GM23338 (cell line): ENCODE measurements at regions not wholly inside any gene's neighbourhood (a gene's known extent, or its start where the extent isn't known, plus 50 kb on each side); places are given as distances from the start of the nearest gene placed in this dataset.

Source experiments
- ATAC-seq: fragments of 200-7000 bp; cut with Tn5 transposase; 3 replicates; pipeline ENCODE4 v1.9.1; 2020
- DNase-seq: peaks from one replicate; pipeline ENCODE4 v3.0.0-alpha.2; 2015; ENCODE audit warnings: low spot score
- H2AFZ ChIP-seq: fragments of 200-600 bp; sonication (generic); 2 replicates; pipeline ENCODE4 v1.8.0; 2016; ENCODE audit warnings: antibody characterized with exemption, mild to moderate bottlenecking, moderate library complexity
- H3F3A ChIP-seq: fragments of 200-600 bp; sonication (generic); replicated peaks from 2 replicates; pipeline ENCODE4 v1.8.0; 2017; ENCODE audit warnings: antibody characterized with exemption, mixed run types, low read depth
- H3K27ac ChIP-seq: fragments of 200-600 bp; sonication (generic); 2 replicates; pipeline ENCODE4 v1.6.1; 2016; ENCODE audit warnings: low read depth
- H3K27me3 ChIP-seq: fragments of 200-600 bp; sonication (generic); 2 replicates; pipeline ENCODE4 v1.8.0; 2016; ENCODE audit warnings: mild to moderate bottlenecking, mixed run types, moderate library complexity; ENCODE audit not compliant: insufficient read depth
- H3K36me3 ChIP-seq: fragments of 200-600 bp; sonication (generic); 2 replicates; pipeline ENCODE4 v1.8.0; 2016; ENCODE audit warnings: mild to moderate bottlenecking; ENCODE audit not compliant: insufficient read depth
- H3K4me1 ChIP-seq: fragments of 200-600 bp; sonication (generic); 2 replicates; pipeline ENCODE4 v1.8.0; 2016; ENCODE audit warnings: mild to moderate bottlenecking, moderate library complexity; ENCODE audit not compliant: insufficient read depth
- H3K4me2 ChIP-seq: fragments of 200-600 bp; sonication (generic); 2 replicates; pipeline ENCODE4 v1.7.1; 2017; ENCODE audit warnings: mixed run types
- H3K4me3 ChIP-seq: fragments of 200-600 bp; sonication (generic); 2 replicates; pipeline ENCODE4 v1.6.1; 2016; ENCODE audit warnings: mixed run types
- H3K79me2 ChIP-seq: fragments of 200-600 bp; sonication (generic); replicated peaks from 2 replicates; pipeline ENCODE4 v1.8.0; 2017; ENCODE audit warnings: mild to moderate bottlenecking; ENCODE audit not compliant: insufficient read depth
- H3K9me2 ChIP-seq: fragments of 200-600 bp; sonication (generic); 2 replicates; pipeline ENCODE4 v1.8.0; 2017; ENCODE audit not compliant: insufficient read depth
- H4K20me1 ChIP-seq: fragments of 200-600 bp; sonication (generic); replicated peaks from 2 replicates; pipeline ENCODE4 v1.8.0; 2017; ENCODE audit warnings: mild to moderate bottlenecking; ENCODE audit not compliant: insufficient read depth
- H3K27ac Mint-ChIP-seq: 2 replicates; pipeline ENCODE4 v1.8.0; 2020; ENCODE audit warnings: inconsistent platforms, mild to moderate bottlenecking, moderate library complexity, mixed read lengths
- H3K27me3 Mint-ChIP-seq: 3 replicates; pipeline ENCODE4 v1.8.0; 2022; ENCODE audit warnings: low read depth, mild to moderate bottlenecking, moderate library complexity, mixed read lengths, inconsistent platforms; ENCODE audit not compliant: insufficient read depth, poor library complexity
- H3K36me3 Mint-ChIP-seq: 3 replicates; pipeline ENCODE4 v1.8.0; 2021; ENCODE audit warnings: low read depth, mild to moderate bottlenecking, inconsistent platforms, moderate library complexity, mixed read lengths
- H3K4me1 Mint-ChIP-seq: 3 replicates; pipeline ENCODE4 v1.8.0; 2020; ENCODE audit warnings: mild to moderate bottlenecking, inconsistent platforms, mixed read lengths
- H3K4me3 Mint-ChIP-seq: 3 replicates; pipeline ENCODE4 v1.8.0; 2021; ENCODE audit warnings: moderate library complexity, mild to moderate bottlenecking, inconsistent platforms, mixed read lengths
- H3K9me3 Mint-ChIP-seq: 3 replicates; pipeline ENCODE4 v1.8.0; 2020; ENCODE audit warnings: moderate library complexity, mild to moderate bottlenecking, inconsistent platforms, mixed read lengths
- CREB1 ChIP-seq: fragments of 250-450 bp; sonication (Bioruptor Pico); IDR thresholded peaks from 2 replicates; pipeline ENCODE4 v1.5.0; 2020; ENCODE audit warnings: low read depth, mild to moderate bottlenecking, moderate library complexity
- CTCF ChIP-seq, 2 experiments: fragments of 200-600 bp in 1 of 2; sonication (generic) in 1 of 2; conservative IDR thresholded peaks; 2 replicates each; pipeline versions ENCODE4 v1.5.1 to v1.6.1; 2016 to 2017; ENCODE audit warnings: antibody characterized with exemption in 2 of 2, low read depth in 2 of 2, mild to moderate bottlenecking in 2 of 2, moderate library complexity in 1 of 2
- ETS1 ChIP-seq: IDR thresholded peaks from 2 replicates; pipeline ENCODE4 v1.6.1; 2016; ENCODE audit warnings: antibody characterized with exemption
- EZH2 ChIP-seq: fragments of 200-600 bp; sonication (generic); IDR thresholded peaks from one replicate; pipeline ENCODE4 v1.8.0; 2017; ENCODE audit warnings: antibody characterized with exemption, mild to moderate bottlenecking, low read depth; ENCODE audit not compliant: unreplicated experiment
- EZH2phosphoT487 ChIP-seq: fragments of 200-600 bp; sonication (generic); IDR thresholded peaks from one replicate; pipeline ENCODE4 v1.8.1; 2018; ENCODE audit warnings: antibody characterized with exemption; ENCODE audit not compliant: unreplicated experiment
- JUNB ChIP-seq: IDR thresholded peaks from one replicate; pipeline ENCODE4 v1.6.1; 2016; ENCODE audit warnings: antibody characterized with exemption; ENCODE audit not compliant: unreplicated experiment
- NANOG ChIP-seq: IDR thresholded peaks from 2 replicates; pipeline ENCODE4 v1.6.1; 2016; ENCODE audit warnings: antibody characterized with exemption, borderline replicate concordance
- REST ChIP-seq: IDR thresholded peaks from one replicate; pipeline ENCODE4 v1.6.1; 2018; ENCODE audit warnings: antibody characterized with exemption; ENCODE audit not compliant: unreplicated experiment
- STAT1 ChIP-seq: IDR thresholded peaks from one replicate; pipeline ENCODE4 v1.6.1; 2016; ENCODE audit warnings: antibody characterized with exemption; ENCODE audit not compliant: unreplicated experiment
- ZNF114 ChIP-seq: fragments of 250-450 bp; sonication (Bioruptor Pico); IDR thresholded peaks from 2 replicates; pipeline ENCODE4 v1.5.0; 2020; ENCODE audit warnings: mild to moderate bottlenecking, moderate library complexity
- ZNF331 ChIP-seq: fragments of 250-450 bp; sonication (Bioruptor Pico); IDR thresholded peaks from 2 replicates; pipeline ENCODE4 v1.5.0; 2020; ENCODE audit warnings: low read depth, mild to moderate bottlenecking, moderate library complexity
- ZNF462 ChIP-seq: fragments of 250-450 bp; sonication (Bioruptor Pico); IDR thresholded peaks from 2 replicates; pipeline ENCODE4 v1.5.0; 2020; ENCODE audit warnings: mild to moderate bottlenecking, moderate library complexity

- no peaks in the 10 kb centered on the region for H3K27me3 ChIP-seq
- H3K36me3 ChIP-seq, result no peaks in the 10 kb centered on the region; the same call in 1 of the 2 replicates
- H2AFZ ChIP-seq, result no peak overlapping the region
- H3K79me2 ChIP-seq, result no peaks in the 10 kb centered on the region
- 0 out of 2 replicates have a peak, but pooled peaks cover 15% of the 10 kb centered on the region for H3K9me2 ChIP-seq
- Mint-ChIP-seq H3K4me1 (peaks cover 10% of the 10 kb centered on the region; the same call in 2 of the 3 replicates), H3K4me3 (no peak overlapping the region), H3K27me3 (peaks cover 3% of the 10 kb centered on the region), H3K27ac (no peak overlapping the region), H3K36me3 (no peaks in the 10 kb centered on the region), H3K9me3 (no peaks in the 10 kb centered on the region)
- no peak overlapping the region for H3K27ac ChIP-seq
- H4K20me1 ChIP-seq, result no peaks in the 10 kb centered on the region
- no peak overlapping the region for H3K4me2 ChIP-seq
- no peak overlapping the region for H3K4me3 ChIP-seq
- 0 out of 2 replicates have a peak, but pooled peaks cover 5% of the 10 kb centered on the region for H3K4me1 ChIP-seq
- DNase-seq (no peak), ATAC-seq (no peak)
- no peaks in the 10 kb centered on the region for H3F3A ChIP-seq
- TF ChIP-seq ETS1 (no peak), EZH2 (no peak), REST (no peak), CTCF (conservative IDR thresholded peaks at IDR 0.05; ENCODE audit: low read depth in 2 of 2) (no peak), STAT1 (no peak), JUNB (no peak), ZNF114 (CRISPR knock-in tag) (no peak), ZNF331 (CRISPR knock-in tag) (no peak), CREB1 (CRISPR knock-in tag) (no peak), ZNF462 (CRISPR knock-in tag) (no peak), NANOG (no peak), EZH2phosphoT487 (no peak)
Measured at GRCh38 chr5:57315941-57316340, 142.1 kb downstream of the GPBP1 start.
